Tibial nerve (tissue), 4 donors: ENCODE measurements at regions not wholly inside any gene's neighbourhood (a gene's known extent, or its start where the extent isn't known, plus 50 kb on each side); places are given as distances from the start of the nearest gene placed in this dataset.

Experiments used
- DNase-seq, 2 donors: peaks; one replicate each; pipeline ENCODE4 v3.0.0-alpha.2; 2019; ENCODE audit warnings: low spot score in 2 of 2
- H3K27ac ChIP-seq, 4 donors: fragments of 200-600 bp; sonication (generic) in 3 of 4; one replicate each; pipeline ENCODE4 v1.5.1; 2017 to 2019; ENCODE audit warnings: mild to moderate bottlenecking in 1 of 4
- H3K27me3 ChIP-seq, 2 donors: fragments of 200-600 bp; sonication (generic) in 1 of 2; one replicate each; pipeline versions ENCODE4 v1.5.1 to v1.6.0; 2017 to 2019
- H3K36me3 ChIP-seq, 3 donors: fragments of 200-600 bp; sonication (generic); one replicate each; pipeline ENCODE4 v1.5.1; 2018 to 2019
- H3K4me1 ChIP-seq, 4 donors: fragments of 200-600 bp; sonication (generic) in 3 of 4; one replicate each; pipeline ENCODE4 v1.5.1; 2017 to 2019
- H3K4me3 ChIP-seq, 4 donors: fragments of 200-600 bp; sonication (generic) in 3 of 4; one replicate each; pipeline ENCODE4 v1.5.1; 2017 to 2019; ENCODE audit warnings: mild to moderate bottlenecking in 1 of 4, moderate library complexity in 1 of 4
- H3K9me3 ChIP-seq, 4 donors: fragments of 200-600 bp; sonication (generic) in 3 of 4; one replicate each; pipeline ENCODE4 v1.5.1; 2017 to 2019
- CTCF ChIP-seq, 5 experiments: fragments of 200-600 bp in 3 of 5; fragments of 450-650 bp in 2 of 5; sonication (generic) in 3 of 5; IDR thresholded peaks; one replicate each; pipeline ENCODE4 v1.5.1; 2016 to 2019; ENCODE audit warnings: antibody characterized with exemption in 5 of 5, mild to moderate bottlenecking in 3 of 5, moderate library complexity in 2 of 5
- EP300 ChIP-seq, 2 donors: sonication (generic); formaldehyde crosslinking; IDR thresholded peaks; one replicate each; pipeline ENCODE4 v1.6.1; 2017; ENCODE audit warnings: antibody characterized with exemption in 2 of 2, mild to moderate bottlenecking in 1 of 2
- POLR2A ChIP-seq, 2 donors: fragments of 450-650 bp; IDR thresholded peaks; one replicate each; pipeline ENCODE4 v1.6.1; 2017; ENCODE audit warnings: antibody characterized with exemption in 2 of 2, mild to moderate bottlenecking in 2 of 2, moderate library complexity in 2 of 2
- WGBS, 2 donors: methylation state at CpG; one replicate each; pipeline ENCODE4 v1.1.5; 2018; 5-methylcytosine and 5-hydroxymethylcytosine counted together

- Histone ChIP-seq H3K36me3 (no peaks in the 10 kb centered on the region), H3K9me3 (no peaks in the 10 kb centered on the region), H3K4me3 (no peak overlapping the region), H3K4me1 (no peaks in the 10 kb centered on the region), H3K27me3 (no peaks in the 10 kb centered on the region), H3K27ac (no peak overlapping the region)
- WGBS, 2 donors, result 87 to 100% methylated on average over 1 of the region's 1 CpG
- no peak for DNase-seq
- no peak for TF ChIP-seq CTCF (IDR thresholded peaks at IDR 0.05)
- no peak for TF ChIP-seq EP300 (IDR thresholded peaks at IDR 0.05)
- TF ChIP-seq POLR2A (IDR thresholded peaks at IDR 0.05), result no peak
Observed at GRCh38 chr2:180442860-180443644, 436.0 kb upstream of the CWC22 start.

- Histone ChIP-seq H3K27ac (no peak overlapping the region), H3K27me3 (no peaks in the 10 kb centered on the region), H3K36me3 (no peaks in the 10 kb centered on the region), H3K9me3 (no peaks in the 10 kb centered on the region), H3K4me1 (no peaks in the 10 kb centered on the region), H3K4me3 (no peak overlapping the region)
- no peak for TF ChIP-seq EP300 (IDR thresholded peaks at IDR 0.05)
- no peak for TF ChIP-seq POLR2A (IDR thresholded peaks at IDR 0.05)
- no peak for TF ChIP-seq CTCF (IDR thresholded peaks at IDR 0.05)
- no peak for DNase-seq
- WGBS, 2 donors, result 91 to 92% methylated on average over 3 of the region's 3 CpGs
Observed at GRCh38 chr2:180419212-180419611, 412.1 kb upstream of the CWC22 start.

- Histone ChIP-seq H3K27ac (no peak overlapping the region), H3K27me3 (no peaks in the 10 kb centered on the region), H3K9me3 (no peaks in the 10 kb centered on the region), H3K36me3 (no peaks in the 10 kb centered on the region), H3K4me1 (peaks cover 0 to 7% (median 0%) of the 10 kb centered on the region in 4 donors), H3K4me3 (no peak overlapping the region)
- WGBS, 2 donors, result 77 to 80% methylated on average over 6 of the region's 6 CpGs
- DNase-seq, result no peak
- TF ChIP-seq POLR2A (IDR thresholded peaks at IDR 0.05) (no peak), EP300 (IDR thresholded peaks at IDR 0.05) (no peak), CTCF (IDR thresholded peaks at IDR 0.05) (no peak)
Observed at GRCh38 chr2:180416627-180417026, 409.5 kb upstream of the CWC22 start.

- DNase-seq, result no peak
- WGBS, 2 donors, result 78 to 80% methylated on average over 2 of the region's 2 CpGs
- Histone ChIP-seq H3K4me3 (no peak overlapping the region), H3K9me3 (no peaks in the 10 kb centered on the region), H3K27me3 (no peaks in the 10 kb centered on the region), H3K27ac (no peak overlapping the region), H3K4me1 (peaks cover 0 to 8% (median 0%) of the 10 kb centered on the region in 4 donors), H3K36me3 (no peaks in the 10 kb centered on the region)
- no peak for TF ChIP-seq EP300 (IDR thresholded peaks at IDR 0.05)
Observed at GRCh38 chr2:180413336-180413735, 406.2 kb upstream of the CWC22 start.

- Histone ChIP-seq H3K4me1 (peaks cover 0 to 8% (median 0%) of the 10 kb centered on the region in 4 donors), H3K9me3 (no peaks in the 10 kb centered on the region), H3K4me3 (no peak overlapping the region), H3K27ac (no peak overlapping the region), H3K36me3 (no peaks in the 10 kb centered on the region), H3K27me3 (no peaks in the 10 kb centered on the region)
- TF ChIP-seq EP300 (IDR thresholded peaks at IDR 0.05), result no peak
- no peak for TF ChIP-seq POLR2A (IDR thresholded peaks at IDR 0.05)
- no peak for TF ChIP-seq CTCF (IDR thresholded peaks at IDR 0.05)
- no peak for DNase-seq
- WGBS, 2 donors, result 35 to 36% methylated on average over 4 of the region's 4 CpGs
Observed at GRCh38 chr2:180412219-180412618, 405.1 kb upstream of the CWC22 start.
